Thyroid gland (tissue), 4 donors: ENCODE measurements at regions not wholly inside any gene's neighbourhood (a gene's known extent, or its start where the extent isn't known, plus 50 kb on each side); places are given as distances from the start of the nearest gene placed in this dataset.

Experiments
- DNase-seq, 2 donors: peaks; one replicate each; pipeline ENCODE4 v3.0.0-alpha.2; 2019
- H3K27ac ChIP-seq, 3 donors: fragments of 200-600 bp; sonication (generic); 1 replicate in 2 of 3; 2 replicates in 1 of 3; pipeline ENCODE4 v1.5.1; 2016 to 2019; ENCODE audit warnings: mild to moderate bottlenecking in 1 of 3, moderate library complexity in 1 of 3
- H3K27me3 ChIP-seq: fragments of 200-600 bp; sonication (generic); one replicate; pipeline ENCODE4 v1.5.1; 2019
- H3K36me3 ChIP-seq, 2 donors: fragments of 200-600 bp; sonication (generic); one replicate each; pipeline ENCODE4 v1.5.1; 2016 to 2019
- H3K4me1 ChIP-seq, 2 donors: fragments of 200-600 bp; sonication (generic); one replicate each; pipeline ENCODE4 v1.5.1; 2017 to 2019
- H3K4me3 ChIP-seq, 3 donors: fragments of 200-600 bp; sonication (generic); replicated peaks in 1 of 3; 1 replicate in 2 of 3; 2 replicates in 1 of 3; pipeline ENCODE4 v1.5.1; 2016; ENCODE audit warnings: mild to moderate bottlenecking in 1 of 3
- H3K9me3 ChIP-seq: fragments of 200-600 bp; sonication (generic); one replicate; pipeline ENCODE4 v1.5.1; 2017
- CTCF ChIP-seq, 6 experiments: fragments of 200-600 bp in 3 of 6; fragments of 450-650 bp in 3 of 6; sonication (generic) in 3 of 6; IDR thresholded peaks; one replicate each; pipeline ENCODE4 v1.5.1; 2016 to 2019; ENCODE audit warnings: antibody characterized with exemption in 6 of 6, mild to moderate bottlenecking in 2 of 6, inconsistent platforms in 1 of 6, moderate library complexity in 1 of 6
- POLR2A ChIP-seq, 2 donors: fragments of 450-650 bp; IDR thresholded peaks; one replicate each; pipeline ENCODE4 v1.6.1; 2017; ENCODE audit warnings: antibody characterized with exemption in 2 of 2, mild to moderate bottlenecking in 2 of 2, moderate library complexity in 1 of 2
- WGBS, 2 donors: methylation state at CpG; one replicate each; pipeline ENCODE4 v1.1.5; 2017; 5-methylcytosine and 5-hydroxymethylcytosine counted together
- intact Hi-C: fragments of 100-400 bp; cut with DNase I; formaldehyde crosslinking; loops from one replicate; pipeline ENCODE4 v1.15.1; 2023

GRCh38 chr3:72341380-72341770 lies 506.9 kb downstream of the SHQ1 start:
- 95 to 96% methylated on average over 5 of the region's 5 CpGs for WGBS, 2 donors
- H3K27me3 ChIP-seq: no peaks in the 10 kb centered on the region
- no peaks in the 10 kb centered on the region for H3K9me3 ChIP-seq
- intact Hi-C loops: no loop called here
- H3K4me1 ChIP-seq: peaks cover 0 to 9% of the 10 kb centered on the region in 2 donors
- TF ChIP-seq CTCF (IDR thresholded peaks at IDR 0.05) (no peak), POLR2A (IDR thresholded peaks at IDR 0.05) (no peak)
- DNase-seq: no peak
- H3K36me3 ChIP-seq: no peaks in the 10 kb centered on the region
- no peak overlapping the region for H3K4me3 ChIP-seq
- H3K27ac ChIP-seq: no peak overlapping the region

GRCh38 chr3:72340476-72341379 lies 507.5 kb downstream of the SHQ1 start:
- H3K27me3 ChIP-seq: no peaks in the 10 kb centered on the region

GRCh38 chr3:72340056-72340455 lies 508.2 kb downstream of the SHQ1 start:
- H3K36me3 ChIP-seq: no peaks in the 10 kb centered on the region
- no peak overlapping the region for H3K4me3 ChIP-seq
- no peak overlapping the region for H3K27ac ChIP-seq
- no peaks in the 10 kb centered on the region for H3K27me3 ChIP-seq
- no peak for TF ChIP-seq POLR2A (IDR thresholded peaks at IDR 0.05)
- no peak for TF ChIP-seq CTCF (IDR thresholded peaks at IDR 0.05)
- DNase-seq: no peak
- intact Hi-C loops: no loop called here
- WGBS, 2 donors: 80 to 83% methylated on average over 4 to 7 of the region's 9 CpGs
- peaks cover 0 to 11% of the 10 kb centered on the region in 2 donors for H3K4me1 ChIP-seq
- no peaks in the 10 kb centered on the region for H3K9me3 ChIP-seq

More at GRCh38 chr3:72340476-72341379, 507.5 kb downstream of the SHQ1 start:
- Histone ChIP-seq H3K9me3 (no peaks in the 10 kb centered on the region), H3K27ac (no peak overlapping the region), H3K36me3 (no peaks in the 10 kb centered on the region), H3K4me1 (peaks cover 0 to 11% of the 10 kb centered on the region in 2 donors), H3K4me3 (no peak overlapping the region)
- TF ChIP-seq POLR2A (IDR thresholded peaks at IDR 0.05) (no peak), CTCF (IDR thresholded peaks at IDR 0.05) (no peak)
- no peak for DNase-seq
- intact Hi-C loops: no loop called here
- 88 to 95% methylated on average over 10 to 12 of the region's 12 CpGs for WGBS, 2 donors

GRCh38 chr3:72339670-72340030 lies 508.6 kb downstream of the SHQ1 start:
- H3K9me3 ChIP-seq: no peaks in the 10 kb centered on the region
- intact Hi-C loops: no loop called here
- DNase-seq: no peak
- 48 to 58% methylated on average over 4 of the region's 4 CpGs for WGBS, 2 donors
- H3K27ac ChIP-seq: no peak overlapping the region
- H3K27me3 ChIP-seq: no peaks in the 10 kb centered on the region
- no peaks in the 10 kb centered on the region for H3K36me3 ChIP-seq
- no peak overlapping the region for H3K4me3 ChIP-seq
- peaks cover 0 to 11% of the 10 kb centered on the region in 2 donors for H3K4me1 ChIP-seq
- TF ChIP-seq CTCF (IDR thresholded peaks at IDR 0.05) (no peak), POLR2A (IDR thresholded peaks at IDR 0.05) (no peak)

- H3K9me3 ChIP-seq: no peaks in the 10 kb centered on the region
- H3K4me1 ChIP-seq: peaks cover 0 to 11% of the 10 kb centered on the region in 2 donors
- TF ChIP-seq POLR2A (IDR thresholded peaks at IDR 0.05) (no peak), CTCF (IDR thresholded peaks at IDR 0.05) (no peak)
- no peak overlapping the region for H3K4me3 ChIP-seq
- no peaks in the 10 kb centered on the region for H3K36me3 ChIP-seq
- no peaks in the 10 kb centered on the region for H3K27me3 ChIP-seq
- WGBS, 2 donors: 75 to 84% methylated on average over 4 to 7 of the region's 11 CpGs
- DNase-seq: peak; percentile 5 to 9
- no peak overlapping the region for H3K27ac ChIP-seq
- intact Hi-C loops: no loop called here
These were observed 509.1 kb downstream of the SHQ1 start for GRCh38 chr3:72338942-72339669.
